Eye (tissue), 1 donor: ENCODE measurements at regions not wholly inside any gene's neighbourhood (a gene's known extent, or its start where the extent isn't known, plus 50 kb on each side); places are given as distances from the start of the nearest gene placed in this dataset.
"Not testable (repeated sequence)": the region's sequence is repeated elsewhere in the genome, so short reads cannot be mapped to it uniquely, and the experiment has no call there.

Experiments used
- DNase-seq: peaks from one replicate; pipeline ENCODE4 v3.0.0-alpha.2; 2015

DNA sequence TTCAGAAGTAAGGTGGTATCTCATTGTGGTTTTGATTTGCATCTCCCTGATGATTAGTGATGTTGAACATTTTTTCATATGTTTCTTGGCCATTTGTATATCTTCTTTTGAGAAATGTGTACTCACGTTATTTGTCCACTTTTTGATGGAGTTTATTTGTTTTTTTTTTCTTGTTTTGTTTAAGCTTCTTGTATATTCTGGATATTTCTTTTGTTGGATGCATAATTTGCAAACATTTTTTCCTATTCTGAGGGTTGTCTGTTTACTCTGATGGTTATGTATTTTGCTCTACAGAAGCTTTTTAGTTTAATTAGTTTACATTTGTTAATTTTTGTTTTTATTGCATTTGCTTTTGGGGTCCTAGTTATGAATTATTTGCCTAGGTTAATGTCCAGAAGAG is 927.4 kb upstream of the LRFN5 start:
- DNase-seq, result no peak

- DNase-seq, result not testable (repeated sequence)
Observed at GRCh38 chr14:40677206-40677605, 929.5 kb upstream of the LRFN5 start.

DNA sequence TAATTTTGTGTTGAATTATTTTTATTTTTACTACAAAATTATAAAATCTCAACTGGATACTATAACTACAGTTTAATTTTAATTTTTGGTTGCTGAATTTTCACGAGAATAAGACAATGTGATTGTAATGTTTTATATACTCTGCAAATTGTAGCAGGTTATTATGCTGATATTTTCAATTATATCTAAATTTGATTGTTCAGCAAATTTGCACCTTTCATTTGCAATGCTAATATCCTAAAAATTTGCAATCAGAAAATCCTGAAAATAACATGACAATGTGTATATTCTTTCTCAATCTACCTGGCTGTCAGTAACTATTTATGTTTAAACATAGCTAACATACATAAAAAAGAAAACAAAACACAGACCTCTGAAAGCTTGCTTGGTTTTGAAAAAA is 932.2 kb upstream of the LRFN5 start:
- no peak for DNase-seq

DNA sequence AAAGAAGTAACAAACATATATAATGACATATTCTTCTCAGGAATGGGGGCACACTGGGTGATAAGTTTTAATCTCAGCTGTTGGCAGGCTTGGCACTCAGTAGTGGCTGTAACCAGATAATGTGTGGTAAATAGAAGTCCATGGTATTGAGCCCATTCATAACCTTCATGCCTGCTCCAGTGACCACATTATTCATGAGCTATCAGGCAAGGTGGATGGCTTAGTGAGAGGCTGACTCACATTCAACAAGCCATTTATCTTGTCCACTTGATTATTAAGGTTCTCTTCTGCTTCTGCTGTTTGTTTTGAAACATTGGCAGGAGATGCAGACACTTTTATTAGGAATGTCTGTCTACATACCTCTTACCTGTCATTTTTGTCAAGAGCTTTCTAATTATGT is 950.4 kb upstream of the LRFN5 start:
- DNase-seq, result no peak

- DNase-seq, result no peak
Observed at GRCh38 chr14:40652089-40652691, 954.5 kb upstream of the LRFN5 start.

- DNase-seq, result no peak
Observed at GRCh38 chr14:40630471-40630870, 976.2 kb upstream of the LRFN5 start.

GRCh38 chr14:40629551-40630137 is 977.0 kb upstream of the LRFN5 start:
- DNase-seq, result not testable (repeated sequence)

- DNase-seq, result no peak
Observed at GRCh38 chr14:40629144-40629543, 977.5 kb upstream of the LRFN5 start.

- DNase-seq, result no peak
Observed at GRCh38 chr14:40623643-40624042, 983.0 kb upstream of the LRFN5 start.

DNA sequence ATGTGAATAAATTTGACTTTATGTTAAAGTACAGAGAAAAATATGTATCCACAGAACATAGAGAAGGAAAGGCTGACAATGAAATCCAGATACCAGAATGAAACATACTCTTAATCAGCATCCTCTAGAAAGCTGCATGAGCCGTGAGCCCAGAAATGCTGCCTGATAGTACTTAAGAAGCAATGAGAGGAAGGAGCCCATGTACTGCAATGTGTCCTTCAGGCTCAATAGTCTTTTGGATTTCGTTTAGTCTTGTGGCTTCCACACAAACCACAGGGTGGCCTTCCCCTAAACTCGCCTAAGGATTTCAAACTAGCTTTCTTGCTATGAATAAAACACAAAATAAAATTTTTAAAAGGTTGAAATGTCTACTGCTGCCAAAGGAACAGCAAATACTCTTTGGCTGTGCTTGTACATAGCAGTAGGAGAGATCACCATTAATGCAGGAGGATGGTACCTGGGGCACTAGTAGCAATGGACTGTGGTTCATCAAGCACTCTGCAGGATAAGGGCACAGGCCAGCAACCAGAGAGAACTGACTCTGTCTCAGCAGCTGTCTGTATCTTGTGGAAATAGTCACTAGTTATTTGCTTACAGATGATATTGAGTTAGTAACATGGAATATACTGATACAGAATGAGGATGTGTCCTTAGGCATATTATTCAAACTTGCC is 988.3 kb upstream of the LRFN5 start:
- DNase-seq, result no peak

DNA sequence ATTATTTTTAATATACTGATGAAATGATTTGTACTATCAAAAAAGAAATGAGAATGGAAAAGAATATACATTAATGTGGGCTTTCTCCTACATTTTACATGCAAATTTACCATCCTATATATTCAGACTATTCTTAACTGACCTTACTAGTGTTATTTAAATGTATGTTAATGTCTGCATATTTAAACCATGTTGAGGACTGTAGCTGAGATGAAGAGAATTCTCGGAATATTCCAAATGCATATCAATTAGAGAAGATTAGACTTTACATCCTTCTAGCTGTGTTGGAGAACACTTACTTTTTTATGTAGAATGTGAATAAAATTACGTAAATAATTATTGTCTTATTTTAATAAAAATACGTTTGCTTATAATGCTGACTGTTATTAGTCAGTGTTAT is 990.1 kb upstream of the LRFN5 start:
- DNase-seq, result no peak

- DNase-seq, result no peak
Observed at GRCh38 chr14:40601063-40601462, 1005.6 kb upstream of the LRFN5 start.

DNA sequence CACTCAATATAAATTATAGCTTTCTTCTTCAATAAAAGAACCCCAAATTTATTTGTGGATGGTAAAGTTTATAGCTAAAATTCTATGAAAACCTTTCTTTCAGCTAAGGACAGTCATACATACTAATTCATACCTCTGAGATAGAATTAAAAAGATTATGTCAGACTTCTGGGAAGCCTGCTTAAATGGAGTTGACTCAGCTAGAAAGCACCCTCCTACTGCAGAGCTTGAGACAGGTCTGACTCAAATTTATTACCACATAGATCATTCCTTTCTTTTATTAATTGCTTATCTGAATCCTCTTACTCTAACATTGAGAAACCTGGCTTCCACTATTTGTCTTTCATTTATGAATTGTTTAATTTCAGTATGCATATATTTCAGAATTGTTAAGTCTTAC is 1007.0 kb upstream of the LRFN5 start:
- DNase-seq, result no peak

- peak; percentile 60 for DNase-seq
Observed at GRCh38 chr14:40581264-40581663, 1025.4 kb upstream of the LRFN5 start.

DNA sequence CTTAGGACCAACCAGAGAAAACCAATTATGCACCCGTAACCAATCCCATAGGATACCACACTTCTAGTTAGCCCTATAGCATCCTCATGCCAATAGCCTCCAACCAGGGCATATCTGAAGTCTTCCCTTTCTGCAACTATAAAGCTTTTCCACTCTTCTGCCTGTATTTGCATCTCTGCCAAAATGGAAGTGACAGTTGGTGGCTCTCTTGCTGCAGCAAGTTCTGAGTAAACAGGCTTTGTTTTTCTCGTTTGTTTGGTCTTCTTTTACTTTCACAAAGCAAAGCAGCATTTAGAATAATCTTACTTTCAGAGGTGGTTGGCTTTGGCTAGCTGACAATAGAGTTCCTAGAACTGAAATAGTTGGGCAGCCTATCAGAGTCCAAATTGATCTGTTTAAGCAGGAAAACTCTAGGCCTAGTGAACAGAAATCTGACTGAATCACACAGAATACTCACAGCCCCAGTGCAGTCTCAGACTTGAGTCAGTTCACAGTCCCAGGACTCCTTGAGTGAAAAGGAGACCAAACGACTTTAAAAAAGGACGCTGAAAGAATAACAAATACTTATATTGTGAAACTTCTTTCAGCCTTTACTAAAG is 1029.7 kb upstream of the LRFN5 start:
- DNase-seq, result peak; percentile 44

GRCh38 chr14:40574780-40575179 is 1031.9 kb upstream of the LRFN5 start:
- DNase-seq, result no peak

DNA sequence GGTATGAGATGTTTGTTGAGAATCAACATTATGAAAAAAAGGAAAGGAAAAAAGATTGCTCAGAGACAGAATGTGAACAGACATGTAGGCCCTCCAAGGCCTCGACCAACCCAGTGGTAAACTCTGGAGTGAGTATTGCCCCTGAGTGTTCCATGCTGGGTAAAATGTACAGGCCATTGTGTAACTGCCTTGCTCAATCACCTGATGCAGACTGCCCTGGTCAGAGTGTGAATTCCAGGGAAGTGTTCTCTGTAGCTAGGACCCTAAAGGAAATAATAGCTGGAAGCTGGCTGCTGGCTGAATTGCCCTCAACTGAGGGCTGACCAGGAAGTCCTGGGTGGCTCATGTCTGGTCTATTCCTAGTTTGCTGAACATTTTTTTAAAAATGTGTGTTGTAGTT is 1081.4 kb upstream of the LRFN5 start:
- DNase-seq, result no peak

- peak; percentile 61 for DNase-seq
Observed at GRCh38 chr14:40523123-40523522, 1083.6 kb upstream of the LRFN5 start.

DNA sequence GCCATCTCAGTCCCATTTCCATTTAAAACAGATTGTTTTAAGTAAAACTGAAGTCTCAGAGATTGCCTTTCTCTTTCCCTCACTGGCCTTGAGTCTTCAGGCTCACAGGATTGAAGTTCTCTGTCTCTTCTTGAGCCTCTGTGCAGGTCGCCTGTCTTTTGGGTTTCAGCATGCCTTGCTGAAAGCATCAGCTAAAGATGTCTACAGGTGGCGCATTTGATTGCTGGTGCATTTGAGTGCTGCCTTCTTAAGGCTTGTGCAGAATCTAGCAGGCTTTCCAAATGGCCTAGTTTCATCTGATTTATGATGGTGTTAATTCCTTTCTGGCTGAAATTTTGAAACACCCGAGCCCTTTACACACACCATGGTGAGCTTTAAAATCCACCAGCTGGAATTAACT is 1062.2 kb upstream of the FBXO33 start:
- no peak for DNase-seq

GRCh38 chr14:40487824-40488223 is 1055.6 kb upstream of the FBXO33 start:
- no peak for DNase-seq

GRCh38 chr14:40485688-40486087 is 1053.5 kb upstream of the FBXO33 start:
- DNase-seq, result no peak

GRCh38 chr14:40476005-40476404 is 1043.8 kb upstream of the FBXO33 start:
- DNase-seq, result no peak

DNA sequence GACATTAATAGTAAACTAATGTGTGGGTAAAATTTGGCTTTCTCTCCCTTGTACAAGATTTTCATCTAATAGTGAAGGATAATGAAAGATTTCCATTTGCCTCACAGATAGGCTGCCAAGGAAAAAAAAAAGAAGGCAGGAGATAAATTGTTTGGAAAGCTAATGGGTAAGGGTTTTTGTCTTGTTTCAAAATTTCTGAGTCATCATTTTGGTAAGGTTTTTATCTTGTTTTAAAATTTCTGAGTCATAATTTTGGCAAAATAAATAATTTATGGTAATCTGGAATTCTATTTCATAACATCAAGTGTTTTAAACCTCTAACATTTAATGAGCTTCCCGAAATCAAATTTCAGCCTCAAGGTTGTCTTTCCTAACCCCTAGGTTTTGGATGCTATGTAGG is 1035.7 kb upstream of the FBXO33 start:
- no peak for DNase-seq

- no peak for DNase-seq
Observed at GRCh38 chr14:40464531-40464930, 1032.3 kb upstream of the FBXO33 start.
